ENCODE measurements at regions not wholly inside any gene's neighbourhood (a gene's known extent, or its start where the extent isn't known, plus 50 kb on each side); places are given as distances from the start of the nearest gene placed in this dataset.

DNA sequence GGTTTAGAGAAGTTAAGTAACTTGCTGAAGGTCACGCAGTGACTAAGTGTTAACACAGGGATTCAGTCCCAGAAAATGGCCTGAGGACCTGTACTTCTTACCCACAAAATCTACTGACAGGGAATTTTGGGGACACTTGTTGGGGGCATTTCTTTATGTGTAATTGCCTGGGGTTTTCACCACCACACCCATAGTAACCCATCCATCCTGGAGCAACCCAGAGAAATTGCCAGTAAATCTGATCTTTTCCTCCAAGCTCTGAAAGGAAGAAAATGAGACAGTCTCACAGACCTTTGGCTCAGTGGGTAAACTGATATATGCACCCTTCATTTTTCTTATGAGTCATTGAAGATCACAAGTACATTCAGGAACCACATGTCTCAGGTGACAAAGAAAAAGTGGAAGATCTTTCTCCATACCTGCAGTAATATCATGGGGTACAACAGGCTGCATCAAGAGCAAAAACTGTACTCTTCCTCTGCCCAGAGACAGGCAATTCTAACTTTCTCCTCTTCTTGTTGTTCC, 81.0 kb downstream of the NOG start:
- H3K27me3 ChIP-seq = peaks cover 0 to 30% of the 10 kb centered on the region in 2 donors
- TF ChIP-seq, protein P1, sequence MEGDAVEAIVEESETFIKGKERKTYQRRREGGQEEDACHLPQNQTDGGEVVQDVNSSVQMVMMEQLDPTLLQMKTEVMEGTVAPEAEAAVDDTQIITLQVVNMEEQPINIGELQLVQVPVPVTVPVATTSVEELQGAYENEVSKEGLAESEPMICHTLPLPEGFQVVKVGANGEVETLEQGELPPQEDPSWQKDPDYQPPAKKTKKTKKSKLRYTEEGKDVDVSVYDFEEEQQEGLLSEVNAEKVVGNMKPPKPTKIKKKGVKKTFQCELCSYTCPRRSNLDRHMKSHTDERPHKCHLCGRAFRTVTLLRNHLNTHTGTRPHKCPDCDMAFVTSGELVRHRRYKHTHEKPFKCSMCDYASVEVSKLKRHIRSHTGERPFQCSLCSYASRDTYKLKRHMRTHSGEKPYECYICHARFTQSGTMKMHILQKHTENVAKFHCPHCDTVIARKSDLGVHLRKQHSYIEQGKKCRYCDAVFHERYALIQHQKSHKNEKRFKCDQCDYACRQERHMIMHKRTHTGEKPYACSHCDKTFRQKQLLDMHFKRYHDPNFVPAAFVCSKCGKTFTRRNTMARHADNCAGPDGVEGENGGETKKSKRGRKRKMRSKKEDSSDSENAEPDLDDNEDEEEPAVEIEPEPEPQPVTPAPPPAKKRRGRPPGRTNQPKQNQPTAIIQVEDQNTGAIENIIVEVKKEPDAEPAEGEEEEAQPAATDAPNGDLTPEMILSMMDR (IDR thresholded peaks at IDR 0.05) = no peak

DNA sequence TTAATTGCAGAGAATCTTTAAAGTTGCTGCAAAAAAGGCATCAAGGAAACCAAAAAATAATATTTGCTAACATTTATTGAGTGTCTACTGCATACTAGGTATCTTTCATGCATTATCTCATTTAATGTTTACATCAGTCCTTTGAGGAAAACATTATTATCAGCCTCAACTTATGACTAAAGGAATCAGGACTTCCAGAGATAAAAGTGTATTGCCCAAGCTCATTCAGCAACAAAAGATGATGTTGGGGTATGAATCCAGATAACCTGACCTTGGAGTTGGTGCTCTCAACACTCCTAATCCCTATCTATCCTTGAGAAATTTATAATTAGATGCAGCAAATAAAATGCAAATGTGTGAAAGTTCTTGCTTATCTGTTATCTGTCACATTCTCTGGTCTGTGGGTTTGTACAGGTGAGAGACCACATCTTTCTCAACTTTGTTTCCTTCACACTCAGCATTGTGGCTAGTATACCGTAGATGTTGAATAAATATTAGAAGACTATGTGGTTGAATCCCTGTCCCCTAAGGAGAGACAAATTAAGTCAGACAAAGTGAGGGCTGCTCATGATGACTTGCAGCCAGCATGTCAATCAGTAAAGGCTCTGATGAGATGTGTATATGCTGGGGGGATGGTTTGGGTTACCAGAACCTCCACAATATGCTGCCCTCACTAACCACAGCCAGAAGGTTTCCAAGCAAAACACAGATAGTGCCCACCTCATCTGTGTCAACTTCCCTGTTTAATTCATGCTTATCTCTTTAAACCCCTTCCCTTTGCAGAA, 82.6 kb downstream of the NOG start:
- TF ChIP-seq, protein P1 (IDR thresholded peaks at IDR 0.05) = no peak
- peaks cover 0 to 11% (median 7%) of the 10 kb centered on the region in 4 donors for H3K4me1 ChIP-seq
- peaks cover 0 to 38% of the 10 kb centered on the region in 2 donors for H3K27me3 ChIP-seq
- H3K36me3 ChIP-seq = no peaks in the 10 kb centered on the region
- no peaks in the 10 kb centered on the region for H3K9me3 ChIP-seq
- H3K27ac ChIP-seq = no peak overlapping the region
- intact Hi-C loops (cut with DNase I; ENCODE audit: low total_unique reads) = no loop called here
- H3K4me3 ChIP-seq = no peak overlapping the region
- DNase-seq = no peak

More for the DNA sequence above, 81.0 kb downstream of the NOG start:
- Histone ChIP-seq H3K27ac (no peak overlapping the region), H3K36me3 (no peaks in the 10 kb centered on the region), H3K9me3 (no peaks in the 10 kb centered on the region), H3K4me1 (peaks cover 0 to 11% (median 7%) of the 10 kb centered on the region in 4 donors), H3K4me3 (no peak overlapping the region)
- intact Hi-C loops (cut with DNase I; ENCODE audit: low total_unique reads) = no loop called here
- DNase-seq = no peak

GRCh38 chr17:56676810-56677209, 83.3 kb downstream of the NOG start:
- intact Hi-C loops (cut with DNase I; ENCODE audit: low total_unique reads) = no loop called here
- Histone ChIP-seq H3K4me1 (peaks cover 0 to 11% (median 7%) of the 10 kb centered on the region in 4 donors), H3K4me3 (no peak overlapping the region), H3K9me3 (no peaks in the 10 kb centered on the region), H3K27me3 (peaks cover 0 to 40% of the 10 kb centered on the region in 2 donors), H3K27ac (no peak overlapping the region), H3K36me3 (no peaks in the 10 kb centered on the region)
- TF ChIP-seq, protein P1 (IDR thresholded peaks at IDR 0.05) = no peak
- no peak for DNase-seq

GRCh38 chr17:56678249-56679114, 85.0 kb downstream of the NOG start:
- peak overlapping the region in 1 of 2 donors; percentile 4 for H3K4me3 ChIP-seq
- no peak overlapping the region for H3K27ac ChIP-seq
- TF ChIP-seq, protein P1 (IDR thresholded peaks at IDR 0.05) = no peak
- no peaks in the 10 kb centered on the region for H3K9me3 ChIP-seq
- intact Hi-C loops (cut with DNase I; ENCODE audit: low total_unique reads) = no loop called here
- peaks cover 0 to 11% (median 7%) of the 10 kb centered on the region in 4 donors for H3K4me1 ChIP-seq
- no peak for DNase-seq
- no peaks in the 10 kb centered on the region for H3K36me3 ChIP-seq
- peaks cover 0 to 40% of the 10 kb centered on the region in 2 donors for H3K27me3 ChIP-seq

- TF ChIP-seq, protein P1 (IDR thresholded peaks at IDR 0.05) = peak; percentile 36 to 39
- intact Hi-C loops (cut with DNase I; ENCODE audit: low total_unique reads) = no loop called here
These were observed 85.7 kb downstream of the NOG start for GRCh38 chr17:56679115-56679776.

More at GRCh38 chr17:56679115-56679776, 85.7 kb downstream of the NOG start:
- no peak overlapping the region for H3K27ac ChIP-seq
- peak overlapping the region in 1 of 2 donors; percentile 4 for H3K4me3 ChIP-seq
- peaks cover 0 to 41% of the 10 kb centered on the region in 2 donors for H3K27me3 ChIP-seq
- peaks cover 0 to 11% (median 7%) of the 10 kb centered on the region in 4 donors for H3K4me1 ChIP-seq
- no peak for DNase-seq
- no peaks in the 10 kb centered on the region for H3K36me3 ChIP-seq
- H3K9me3 ChIP-seq = no peaks in the 10 kb centered on the region
